Lower lobe of right lung (tissue), 2 donors: ENCODE measurements at regions not wholly inside any gene's neighbourhood (a gene's known extent, or its start where the extent isn't known, plus 50 kb on each side); places are given as distances from the start of the nearest gene placed in this dataset.
A peak's percentile ranks its signal among the peaks of the same experiment; 100 is the strongest.

Experiments used
- ATAC-seq, 2 donors: fragments of 200-7000 bp; cut with Tn5 transposase; one replicate each; pipeline ENCODE4 v1.9.1; 2020 to 2022; ENCODE audit warnings: mild to moderate bottlenecking in 2 of 2, moderate library complexity in 2 of 2
- DNase-seq: peaks from one replicate; pipeline ENCODE4 v3.0.0-alpha.2; 2020
- H3K27ac ChIP-seq: fragments of 200-600 bp; one replicate; pipeline ENCODE4 v1.8.0; 2022
- H3K27me3 ChIP-seq: fragments of 200-600 bp; one replicate; pipeline ENCODE4 v1.8.0; 2022; ENCODE audit warnings: low read depth
- H3K36me3 ChIP-seq: fragments of 200-600 bp; one replicate; pipeline ENCODE4 v1.8.0; 2022; ENCODE audit warnings: mild to moderate bottlenecking
- H3K4me1 ChIP-seq: fragments of 200-600 bp; one replicate; pipeline ENCODE4 v1.8.0; 2022
- H3K4me3 ChIP-seq: fragments of 200-600 bp; one replicate; pipeline ENCODE4 v1.8.0; 2022; ENCODE audit warnings: mild to moderate bottlenecking
- H3K9me3 ChIP-seq: fragments of 200-600 bp; one replicate; pipeline ENCODE4 v1.8.0; 2022
- intact Hi-C: fragments of 100-400 bp; cut with DNase I; formaldehyde crosslinking; loops from one replicate; pipeline ENCODE4 v1.11.0; 2022
- TF ChIP-seq, protein P1 (sequence below): fragments of 200-600 bp; IDR thresholded peaks from one replicate; pipeline ENCODE4 v1.8.0; 2022; ENCODE audit warnings: antibody characterized with exemption, mild to moderate bottlenecking
- donor health status: DM: no; HTN: yes; CAD: no; lungs with severe emphysema.

DNA sequence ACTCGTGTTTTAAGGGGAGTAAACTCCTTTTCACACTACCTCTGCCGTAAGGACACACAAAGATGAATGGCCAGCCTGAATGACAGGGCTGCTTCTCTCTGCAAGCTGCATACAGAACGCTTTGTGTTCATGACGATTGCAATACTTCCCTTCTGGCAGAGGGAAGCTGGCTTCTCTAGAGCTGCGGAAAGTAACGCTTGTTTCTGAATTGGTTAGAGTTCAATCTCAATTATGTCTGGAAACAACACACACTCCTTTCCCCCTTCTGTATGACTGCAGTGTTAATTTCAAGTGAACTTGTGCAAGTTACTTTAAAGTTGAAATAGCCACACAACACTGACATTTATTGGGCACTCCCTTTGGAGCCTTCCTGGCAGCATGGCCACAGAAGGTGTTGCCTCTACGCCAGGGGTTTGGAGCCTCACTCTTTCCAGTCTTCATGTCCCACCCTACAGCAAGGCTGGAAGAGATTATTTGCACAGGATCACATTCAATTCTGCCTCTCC, 242.6 kb downstream of the NDFIP2 start:
- TF ChIP-seq, protein P1, sequence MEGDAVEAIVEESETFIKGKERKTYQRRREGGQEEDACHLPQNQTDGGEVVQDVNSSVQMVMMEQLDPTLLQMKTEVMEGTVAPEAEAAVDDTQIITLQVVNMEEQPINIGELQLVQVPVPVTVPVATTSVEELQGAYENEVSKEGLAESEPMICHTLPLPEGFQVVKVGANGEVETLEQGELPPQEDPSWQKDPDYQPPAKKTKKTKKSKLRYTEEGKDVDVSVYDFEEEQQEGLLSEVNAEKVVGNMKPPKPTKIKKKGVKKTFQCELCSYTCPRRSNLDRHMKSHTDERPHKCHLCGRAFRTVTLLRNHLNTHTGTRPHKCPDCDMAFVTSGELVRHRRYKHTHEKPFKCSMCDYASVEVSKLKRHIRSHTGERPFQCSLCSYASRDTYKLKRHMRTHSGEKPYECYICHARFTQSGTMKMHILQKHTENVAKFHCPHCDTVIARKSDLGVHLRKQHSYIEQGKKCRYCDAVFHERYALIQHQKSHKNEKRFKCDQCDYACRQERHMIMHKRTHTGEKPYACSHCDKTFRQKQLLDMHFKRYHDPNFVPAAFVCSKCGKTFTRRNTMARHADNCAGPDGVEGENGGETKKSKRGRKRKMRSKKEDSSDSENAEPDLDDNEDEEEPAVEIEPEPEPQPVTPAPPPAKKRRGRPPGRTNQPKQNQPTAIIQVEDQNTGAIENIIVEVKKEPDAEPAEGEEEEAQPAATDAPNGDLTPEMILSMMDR, result no peak
- Histone ChIP-seq H3K27ac (no peak overlapping the region), H3K9me3 (no peaks in the 10 kb centered on the region), H3K4me1 (peaks cover 15% of the 10 kb centered on the region), H3K27me3 (no peaks in the 10 kb centered on the region), H3K4me3 (no peak overlapping the region), H3K36me3 (no peaks in the 10 kb centered on the region)
- DNase-seq, result no peak
- ATAC-seq, result no peak
- intact Hi-C loops, result no loop called here

DNA sequence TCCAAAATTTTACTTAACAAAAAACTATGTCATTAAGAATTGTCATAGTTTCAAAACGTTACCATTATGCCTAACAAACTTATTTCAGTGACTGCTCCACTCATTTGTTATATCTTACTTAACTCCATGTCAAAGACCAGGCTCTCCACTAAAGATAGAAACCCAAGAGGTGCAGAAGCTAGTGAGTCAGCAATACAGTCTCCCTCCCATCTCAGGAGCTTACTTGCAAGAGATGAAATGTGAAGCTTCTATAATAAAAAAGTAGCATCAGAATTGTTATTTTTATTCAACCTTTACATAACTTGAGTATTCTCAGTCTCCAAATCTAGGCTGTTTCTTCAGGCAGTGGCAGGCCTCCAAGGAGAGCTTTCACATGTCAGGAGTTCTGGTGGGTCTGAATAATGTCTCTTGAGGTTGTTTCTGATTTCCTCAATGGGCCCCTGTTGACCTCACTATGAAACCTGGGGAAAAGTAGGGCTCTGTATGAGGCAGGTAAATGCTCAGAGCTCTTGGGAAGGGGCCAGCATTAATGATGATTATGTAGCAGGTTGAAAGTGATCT, 242.0 kb downstream of the NDFIP2 start:
- Histone ChIP-seq H3K27ac (no peak overlapping the region), H3K36me3 (no peaks in the 10 kb centered on the region), H3K9me3 (no peaks in the 10 kb centered on the region), H3K4me3 (no peak overlapping the region), H3K4me1 (peaks cover 15% of the 10 kb centered on the region), H3K27me3 (no peaks in the 10 kb centered on the region)
- no peak for DNase-seq
- TF ChIP-seq, protein P1, result no peak
- intact Hi-C loops, result no loop called here
- no peak for ATAC-seq

DNA sequence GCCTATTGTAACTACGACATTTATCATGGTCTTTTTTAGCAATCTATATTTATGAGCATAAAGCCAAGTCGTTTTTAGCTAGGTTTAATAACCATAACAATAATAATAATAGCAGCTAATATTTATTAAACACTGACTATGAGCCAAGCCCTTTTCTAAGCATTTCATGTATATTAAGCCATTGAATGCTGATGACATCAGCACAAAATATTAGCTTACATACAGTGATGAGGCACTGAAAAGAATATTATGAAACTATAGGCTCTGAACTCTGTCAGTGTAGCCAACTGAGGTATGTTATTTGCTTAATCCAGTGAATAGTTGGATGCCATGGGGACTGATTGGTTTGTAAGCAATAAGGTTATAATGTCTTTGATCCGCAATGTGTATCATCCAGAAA, 235.2 kb downstream of the NDFIP2 start:
- ATAC-seq (no peak), DNase-seq (no peak)
- H3K4me1 ChIP-seq, result no peaks in the 10 kb centered on the region
- intact Hi-C loops, result no loop called here
- H3K9me3 ChIP-seq, result no peaks in the 10 kb centered on the region
- no peak overlapping the region for H3K27ac ChIP-seq
- H3K36me3 ChIP-seq, result no peaks in the 10 kb centered on the region
- H3K27me3 ChIP-seq, result no peaks in the 10 kb centered on the region
- H3K4me3 ChIP-seq, result no peak overlapping the region
- TF ChIP-seq, protein P1, result no peak

DNA sequence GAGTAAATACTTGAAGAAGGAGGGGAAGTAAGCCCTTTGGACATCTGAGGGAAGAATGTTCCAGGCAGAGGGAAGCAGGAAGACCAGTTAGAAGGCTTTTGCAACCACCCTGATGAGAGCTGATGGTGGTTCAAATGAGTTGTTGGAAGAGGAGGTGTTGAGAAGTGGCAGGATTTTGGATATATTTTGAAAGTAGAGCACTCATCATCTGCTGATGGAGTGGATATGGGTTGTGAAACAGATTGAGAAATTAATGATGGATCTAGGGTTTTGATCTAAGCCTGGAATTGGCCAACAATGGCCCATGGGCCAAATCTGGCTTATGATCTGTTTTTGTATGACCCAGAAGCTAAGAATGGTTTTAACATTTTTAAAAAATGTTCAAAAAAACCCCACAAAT, 230.7 kb downstream of the NDFIP2 start:
- H3K4me3 ChIP-seq, result no peak overlapping the region
- no peaks in the 10 kb centered on the region for H3K27me3 ChIP-seq
- TF ChIP-seq, protein P1, result no peak
- DNase-seq (no peak), ATAC-seq (peak in 1 of 2 donors; percentile 41)
- H3K4me1 ChIP-seq, result no peaks in the 10 kb centered on the region
- intact Hi-C loops, result no loop called here
- no peaks in the 10 kb centered on the region for H3K9me3 ChIP-seq
- H3K36me3 ChIP-seq, result no peaks in the 10 kb centered on the region
- H3K27ac ChIP-seq, result no peak overlapping the region

DNA sequence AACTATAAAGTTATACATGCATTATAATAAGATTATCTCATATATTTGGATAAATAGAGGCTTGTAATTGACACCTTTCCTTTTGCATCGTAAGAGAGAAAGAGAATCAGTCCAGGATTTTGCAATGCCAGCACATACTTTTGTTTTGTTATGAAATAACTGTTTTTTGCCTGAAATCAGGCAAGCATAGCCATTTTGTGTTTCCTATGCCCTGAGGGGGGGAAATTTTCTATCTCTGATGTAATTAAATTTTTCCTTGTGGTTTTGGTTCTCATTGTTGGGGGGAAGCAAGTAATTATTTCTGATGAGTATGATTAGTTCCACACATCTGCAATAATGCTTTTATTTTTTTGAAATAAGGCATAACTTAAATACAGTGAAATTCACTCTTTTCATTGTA, 229.4 kb downstream of the NDFIP2 start:
- Histone ChIP-seq H3K27ac (no peak overlapping the region), H3K27me3 (no peaks in the 10 kb centered on the region), H3K4me1 (no peaks in the 10 kb centered on the region), H3K9me3 (no peaks in the 10 kb centered on the region), H3K4me3 (no peak overlapping the region), H3K36me3 (no peaks in the 10 kb centered on the region)
- ATAC-seq (no peak), DNase-seq (no peak)
- intact Hi-C loops, result no loop called here
- TF ChIP-seq, protein P1, result no peak

DNA sequence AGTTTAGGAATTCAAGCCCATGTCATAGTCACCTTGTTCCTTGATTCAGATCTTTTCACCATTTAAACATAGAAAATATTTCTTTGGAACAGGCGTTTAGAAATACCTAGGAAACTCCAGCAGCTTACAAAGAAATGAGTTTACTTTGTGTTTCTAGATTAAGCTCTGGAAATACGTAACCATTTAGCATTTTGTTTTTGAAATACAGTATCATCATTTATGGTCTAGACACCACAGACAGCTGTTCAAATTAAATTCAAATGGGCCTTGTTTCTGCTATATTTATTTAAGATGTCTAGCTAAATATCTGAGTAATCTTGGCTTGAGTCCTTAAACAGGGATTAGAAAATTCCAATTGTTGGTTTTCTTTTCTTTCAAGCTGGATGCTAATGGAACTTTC, 228.5 kb downstream of the NDFIP2 start:
- Histone ChIP-seq H3K4me3 (no peak overlapping the region), H3K36me3 (no peaks in the 10 kb centered on the region), H3K27ac (no peak overlapping the region), H3K4me1 (no peaks in the 10 kb centered on the region), H3K9me3 (no peaks in the 10 kb centered on the region), H3K27me3 (no peaks in the 10 kb centered on the region)
- no peak for ATAC-seq
- TF ChIP-seq, protein P1, result no peak
- intact Hi-C loops, result no loop called here
- DNase-seq, result no peak
